ENCODE measurements at regions not wholly inside any gene's neighbourhood (a gene's known extent, or its start where the extent isn't known, plus 50 kb on each side); places are given as distances from the start of the nearest gene placed in this dataset.

GRCh38 chr2:157980020-157980419 is 103.9 kb upstream of the ACVR1 start:
- Histone ChIP-seq H3K36me3 (no peaks in the 10 kb centered on the region), H3K27ac (no peak overlapping the region)

GRCh38 chr2:157971702-157972101 is 95.6 kb upstream of the ACVR1 start:
- H3K9me3 ChIP-seq: no peaks in the 10 kb centered on the region
- intact Hi-C loops (cut with DNase I): no loop called here

More at GRCh38 chr2:157980020-157980419, 103.9 kb upstream of the ACVR1 start:
- WGBS, 3 donors: 89 to 92% (median 92%) methylated on average over 4 of the region's 4 CpGs
- Histone ChIP-seq H3K9me3 (peaks cover 0 to 3% of the 10 kb centered on the region in 2 donors), H3K4me1 (ENCODE audit: insufficient read depth) (no peaks in the 10 kb centered on the region), H3K4me3 (no peak overlapping the region), H3K27me3 (no peaks in the 10 kb centered on the region)
- TF ChIP-seq EP300 (IDR thresholded peaks at IDR 0.05): no peak
- TF ChIP-seq CTCF (IDR thresholded peaks at IDR 0.05): no peak
- TF ChIP-seq POLR2A (IDR thresholded peaks at IDR 0.05): no peak
- DNase-seq: no peak
- intact Hi-C loops (cut with DNase I): no loop called here

DNA sequence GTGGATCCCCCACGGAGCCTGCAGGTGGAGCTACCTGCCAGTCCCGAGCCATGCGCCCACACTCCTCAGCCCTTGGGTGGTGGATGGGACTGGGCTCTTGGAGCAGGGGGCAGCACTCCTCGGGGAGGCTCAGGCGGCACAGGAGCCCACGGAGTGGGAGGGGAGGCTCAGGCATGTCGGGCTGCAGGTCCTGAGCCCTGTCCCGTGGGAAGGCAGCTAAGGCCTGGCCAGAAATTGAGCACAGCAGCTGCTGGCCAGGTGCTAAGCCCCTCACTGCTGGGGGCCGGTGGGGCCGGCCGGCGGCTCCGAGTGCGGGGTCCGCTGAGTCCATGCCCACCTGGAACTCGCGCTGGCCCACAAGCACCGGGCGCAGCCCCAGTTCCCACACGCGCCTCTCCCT is 91.7 kb upstream of the ACVR1 start:
- no peaks in the 10 kb centered on the region for H3K4me1 ChIP-seq (ENCODE audit: insufficient read depth)
- H3K27ac ChIP-seq: no peak overlapping the region
- 90 to 96% (median 96%) methylated on average over 21 of the region's 21 CpGs for WGBS, 3 donors
- peak in 1 of 5 donors; percentile 13 for DNase-seq
- H3K9me3 ChIP-seq: no peaks in the 10 kb centered on the region
- TF ChIP-seq EP300 (IDR thresholded peaks at IDR 0.05): no peak
- TF ChIP-seq POLR2A (IDR thresholded peaks at IDR 0.05): no peak
- TF ChIP-seq CTCF (IDR thresholded peaks at IDR 0.05): no peak
- no peaks in the 10 kb centered on the region for H3K27me3 ChIP-seq
- no peak overlapping the region for H3K4me3 ChIP-seq
- H3K36me3 ChIP-seq: no peaks in the 10 kb centered on the region
- intact Hi-C loops (cut with DNase I): no loop called here

More at GRCh38 chr2:157971702-157972101, 95.6 kb upstream of the ACVR1 start:
- no peaks in the 10 kb centered on the region for H3K27me3 ChIP-seq
- no peaks in the 10 kb centered on the region for H3K4me1 ChIP-seq (ENCODE audit: insufficient read depth)
- H3K36me3 ChIP-seq: no peaks in the 10 kb centered on the region
- no peak overlapping the region for H3K27ac ChIP-seq
- DNase-seq: no peak
- no peak for TF ChIP-seq CTCF (IDR thresholded peaks at IDR 0.05)
- no peak for TF ChIP-seq POLR2A (IDR thresholded peaks at IDR 0.05)
- no peak for TF ChIP-seq EP300 (IDR thresholded peaks at IDR 0.05)
- H3K4me3 ChIP-seq: no peak overlapping the region

DNA sequence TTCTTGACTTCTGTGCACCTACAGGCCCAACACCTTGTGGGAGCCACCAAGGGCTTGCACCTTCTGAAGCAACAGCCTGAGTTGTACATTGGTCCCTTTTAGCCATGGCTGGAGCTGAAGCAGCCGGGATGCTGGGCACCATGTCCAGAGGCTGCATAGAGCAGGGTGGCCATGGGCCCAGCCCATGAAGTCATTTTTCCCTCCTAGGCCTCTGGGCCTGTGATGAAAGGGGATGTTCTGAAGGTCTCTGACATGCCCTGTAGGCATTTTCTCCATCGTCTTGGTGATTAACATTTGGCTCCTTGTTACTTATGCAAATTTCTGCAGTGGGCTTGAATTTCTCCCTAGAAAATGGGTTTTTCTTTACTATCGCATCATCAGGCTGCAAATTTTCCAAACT is 83.1 kb upstream of the ACVR1 start:
- H3K27me3 ChIP-seq: no peaks in the 10 kb centered on the region

More for the DNA sequence above, 83.1 kb upstream of the ACVR1 start:
- 86 to 93% (median 90%) methylated on average over 3 of the region's 3 CpGs for WGBS, 3 donors
- Histone ChIP-seq H3K9me3 (no peaks in the 10 kb centered on the region), H3K4me1 (ENCODE audit: insufficient read depth) (no peaks in the 10 kb centered on the region), H3K27ac (no peak overlapping the region), H3K4me3 (no peak overlapping the region), H3K36me3 (no peaks in the 10 kb centered on the region)
- TF ChIP-seq CTCF (IDR thresholded peaks at IDR 0.05): no peak
- intact Hi-C loops (cut with DNase I): no loop called here
- no peak for DNase-seq
